Erythroblast (primary cell): ENCODE measurements at regions not wholly inside any gene's neighbourhood (a gene's known extent, or its start where the extent isn't known, plus 50 kb on each side); places are given as distances from the start of the nearest gene placed in this dataset.

ENCODE experiments used
- GATA1 ChIP-seq: IDR thresholded peaks from 2 replicates; pipeline ENCODE4 v1.6.1; 2011; ENCODE audit warnings: low read depth, mild to moderate bottlenecking, control low read depth, low read length, moderate library complexity
- POLR2A ChIP-seq: IDR thresholded peaks from 2 replicates; pipeline ENCODE4 v1.6.1; 2011; ENCODE audit warnings: mild to moderate bottlenecking, low read length

DNA sequence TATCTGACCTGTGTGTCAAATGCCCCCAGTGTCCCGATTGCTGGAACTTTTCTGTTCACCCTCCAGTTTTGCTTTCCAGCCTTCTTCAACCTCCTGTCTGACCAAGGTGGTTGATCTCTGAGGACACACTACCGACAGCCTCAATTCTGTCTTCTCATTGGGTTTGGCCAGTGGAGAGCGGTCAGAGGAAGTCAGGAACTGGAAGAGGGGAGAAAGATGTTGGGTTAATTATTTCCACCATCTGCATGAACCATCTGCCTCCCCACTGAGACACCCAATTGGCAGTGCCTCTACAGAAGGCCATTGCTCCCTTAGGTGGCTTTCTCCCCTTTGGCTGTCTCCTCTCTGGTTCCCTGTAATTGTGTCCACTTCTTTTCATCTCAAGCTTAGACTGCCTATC lies 154.3 kb upstream of the RAI14 start:
- TF ChIP-seq POLR2A (no peak), GATA1 (no peak)
